Left ventricle myocardium superior (tissue), 1 donor: ENCODE measurements at regions not wholly inside any gene's neighbourhood (a gene's known extent, or its start where the extent isn't known, plus 50 kb on each side); places are given as distances from the start of the nearest gene placed in this dataset.
"Not testable (repeated sequence)": the region's sequence is repeated elsewhere in the genome, so short reads cannot be mapped to it uniquely, and the experiment has no call there.

ENCODE experiments used
- ATAC-seq: fragments of 200-7000 bp; cut with Tn5 transposase; one replicate; pipeline ENCODE4 v1.9.1; 2020; ENCODE audit warnings: mild to moderate bottlenecking, moderate library complexity
- DNase-seq: peaks from one replicate; pipeline ENCODE4 v3.0.0-alpha.2; 2020
- intact Hi-C: fragments of 100-400 bp; cut with micrococcal nuclease; formaldehyde crosslinking; loops from one replicate; pipeline ENCODE4 v1.11.0; 2022
- donor health status: DM: no; HTN: yes; CAD: no; lungs with severe emphysema.

DNA sequence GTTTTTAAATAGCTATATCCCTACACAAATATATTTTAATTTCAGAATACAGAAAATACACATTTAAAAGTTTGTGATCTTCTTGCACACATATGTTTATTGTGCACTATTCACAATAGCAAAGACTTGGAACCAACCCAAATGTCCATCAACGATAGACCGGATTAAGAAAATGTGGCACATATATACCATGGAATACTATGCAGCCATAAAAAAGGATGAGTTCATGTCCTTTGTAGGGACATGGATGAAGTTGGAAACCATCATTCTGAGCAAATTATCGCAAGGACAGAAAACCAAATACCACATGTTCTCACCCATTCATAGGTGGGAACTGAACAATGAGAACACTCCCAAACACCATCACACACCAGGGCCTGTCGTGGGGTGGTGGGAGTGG lies 266.9 kb upstream of the GK2 start:
- ATAC-seq, intact Hi-C loops, DNase-seq: not testable (repeated sequence)

DNA sequence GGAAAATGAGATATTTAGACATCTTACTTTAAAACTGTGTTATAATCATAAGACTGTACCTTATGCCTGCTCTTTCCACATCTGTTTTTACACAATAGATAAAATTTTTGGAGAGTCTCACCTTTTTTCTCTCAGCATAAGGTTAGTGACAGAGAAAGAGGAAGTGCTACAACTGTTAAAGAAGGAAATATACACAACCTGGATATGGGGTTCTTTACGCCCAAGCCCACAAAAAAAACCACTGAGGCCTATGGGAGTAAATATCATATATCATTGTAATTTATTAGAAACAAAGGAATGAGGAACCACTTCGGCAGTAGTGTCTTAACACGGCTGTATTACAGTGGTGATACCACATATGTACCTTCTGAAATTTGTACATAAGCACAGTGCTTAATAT lies 265.9 kb upstream of the GK2 start:
- ATAC-seq (no peak), DNase-seq (no peak)
- intact Hi-C loops, result no loop called here

DNA sequence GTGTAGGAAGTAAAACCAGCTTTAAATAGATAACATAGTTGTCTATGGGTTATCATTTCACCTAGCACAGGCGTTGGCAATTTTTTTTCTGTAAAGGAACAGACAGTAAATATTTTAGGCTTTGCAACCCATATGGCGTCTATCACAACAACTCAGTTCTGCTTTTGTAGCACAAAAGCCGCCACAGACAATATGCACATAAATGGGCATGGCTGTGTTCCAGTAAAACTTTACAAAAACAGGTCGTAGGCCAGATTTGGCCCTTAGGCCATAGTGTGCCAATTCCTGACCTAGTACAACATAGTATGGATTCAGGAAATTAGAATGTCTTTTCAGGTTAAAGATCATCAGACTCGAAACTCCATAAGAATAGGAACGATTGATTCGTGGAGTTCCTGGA lies 265.3 kb upstream of the GK2 start:
- no peak for DNase-seq
- no peak for ATAC-seq
- intact Hi-C loops, result no loop called here

DNA sequence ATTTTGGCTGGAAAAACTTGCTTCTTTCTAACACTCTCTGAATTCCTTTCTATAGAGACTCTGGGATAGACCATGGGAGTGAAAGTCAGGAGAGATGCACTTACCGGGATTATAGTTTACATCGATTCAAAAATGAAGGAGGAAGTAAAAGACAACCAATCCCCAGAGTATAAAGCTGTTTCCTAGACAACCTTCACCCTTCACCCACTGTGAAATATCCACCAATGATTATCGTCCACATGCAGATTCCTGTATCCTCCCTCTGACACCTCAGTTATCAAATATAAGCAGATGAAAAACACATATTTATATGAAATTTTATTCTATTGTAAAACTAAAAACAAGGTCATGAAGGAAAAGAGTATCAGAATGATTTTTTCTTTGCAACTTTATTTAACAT lies 258.8 kb upstream of the GK2 start:
- DNase-seq (no peak), ATAC-seq (no peak)
- intact Hi-C loops, result no loop called here

DNA sequence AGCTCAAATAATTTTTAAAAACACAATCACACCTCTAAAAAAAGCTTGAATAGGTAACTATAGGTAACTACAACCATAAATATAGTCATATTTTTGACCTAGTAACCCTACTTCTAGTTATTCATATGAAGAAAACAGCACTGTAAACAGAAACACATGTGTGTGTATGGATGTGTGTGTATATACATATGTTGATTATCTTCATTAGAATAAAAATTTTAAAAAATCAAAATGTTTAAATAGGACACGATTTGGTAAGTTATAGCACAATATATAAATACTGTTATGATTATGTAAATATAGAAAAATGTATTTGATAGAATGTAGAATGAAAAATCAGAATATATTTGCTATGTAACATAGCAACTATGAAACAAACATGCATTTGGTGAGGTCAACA lies 258.1 kb upstream of the GK2 start:
- intact Hi-C loops, result no loop called here
- DNase-seq (no peak), ATAC-seq (no peak)

DNA sequence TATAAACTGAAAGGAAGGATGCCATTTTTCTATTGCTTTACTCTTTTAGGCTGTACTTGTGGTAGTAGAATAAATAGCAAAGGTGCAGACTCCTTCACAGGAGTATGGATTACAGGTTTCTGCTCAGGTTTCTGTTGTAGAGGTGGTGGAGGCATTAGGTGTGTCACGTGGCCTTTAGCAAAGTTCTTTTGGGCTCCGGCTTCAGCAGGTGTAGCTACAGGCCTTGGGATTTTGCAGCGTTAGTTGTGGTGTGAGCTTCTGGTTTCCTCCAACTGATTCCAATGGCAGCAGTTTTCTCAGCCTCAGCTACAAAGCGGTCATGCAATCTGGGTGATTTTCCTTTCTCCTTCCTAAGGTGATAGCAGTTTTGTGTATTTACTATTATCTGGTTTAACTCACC lies 255.8 kb upstream of the GK2 start:
- intact Hi-C loops, result no loop called here

GRCh38 chr4:79663141-79663540 lies 255.1 kb upstream of the GK2 start:
- intact Hi-C loops, result no loop called here
- ATAC-seq (no peak), DNase-seq (no peak)

More for the DNA sequence above, 255.8 kb upstream of the GK2 start:
- ATAC-seq (no peak), DNase-seq (no peak)

DNA sequence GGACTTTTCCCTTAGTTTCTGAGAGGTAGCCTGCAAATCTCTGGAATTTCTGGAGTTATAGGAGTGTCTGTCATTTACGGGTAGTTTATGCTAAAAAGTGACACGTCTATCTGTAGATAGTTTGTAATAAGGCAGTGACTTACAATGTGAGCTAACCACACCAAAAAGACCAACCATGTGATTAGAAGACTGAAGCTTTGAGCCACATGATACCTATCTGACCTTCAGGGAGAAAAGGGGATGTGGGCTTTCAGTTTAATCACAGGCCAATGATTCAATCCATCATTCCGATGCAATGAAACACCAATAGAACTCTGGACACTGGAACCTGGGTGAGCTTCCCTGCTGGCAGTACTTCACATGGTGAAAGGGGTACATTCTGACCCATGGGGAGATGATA lies 254.6 kb upstream of the GK2 start:
- intact Hi-C loops, result no loop called here

GRCh38 chr4:79661196-79661595 lies 253.2 kb upstream of the GK2 start:
- DNase-seq, result no peak
- intact Hi-C loops, result no loop called here
- no peak for ATAC-seq

More for the DNA sequence above, 254.6 kb upstream of the GK2 start:
- ATAC-seq (no peak), DNase-seq (no peak)

DNA sequence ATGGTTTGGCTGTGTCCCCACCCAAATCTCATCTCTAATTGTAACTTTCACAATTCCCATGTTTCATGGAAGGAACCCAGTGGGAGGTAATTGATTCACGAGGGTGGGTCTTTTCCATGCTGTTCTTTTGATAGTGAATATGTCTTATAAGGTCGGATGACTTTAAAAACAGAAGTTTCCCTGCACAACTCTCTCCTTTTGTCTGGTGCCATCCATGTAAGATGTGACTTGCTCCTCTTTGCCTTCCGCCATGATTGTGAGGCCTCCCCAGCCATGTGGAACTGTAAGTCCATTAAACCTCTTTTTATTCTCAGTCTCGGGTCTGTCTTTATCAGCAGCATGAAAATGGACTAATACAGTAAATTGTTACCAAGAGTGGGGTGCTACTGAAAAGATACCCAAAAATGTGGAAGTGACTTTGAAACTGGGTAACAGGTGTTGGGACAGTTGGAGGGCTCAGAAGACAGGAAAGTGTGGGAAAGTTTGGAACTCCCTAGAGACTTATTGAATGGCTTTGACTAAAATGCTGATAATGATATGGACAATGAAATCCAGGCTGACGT lies 251.4 kb upstream of the GK2 start:
- DNase-seq, intact Hi-C loops: not testable (repeated sequence)

GRCh38 chr4:79657379-79657778 lies 249.4 kb upstream of the GK2 start:
- DNase-seq (no peak), ATAC-seq (no peak)
- intact Hi-C loops, result no loop called here

More for the DNA sequence above, 251.4 kb upstream of the GK2 start:
- not testable (repeated sequence) for ATAC-seq

DNA sequence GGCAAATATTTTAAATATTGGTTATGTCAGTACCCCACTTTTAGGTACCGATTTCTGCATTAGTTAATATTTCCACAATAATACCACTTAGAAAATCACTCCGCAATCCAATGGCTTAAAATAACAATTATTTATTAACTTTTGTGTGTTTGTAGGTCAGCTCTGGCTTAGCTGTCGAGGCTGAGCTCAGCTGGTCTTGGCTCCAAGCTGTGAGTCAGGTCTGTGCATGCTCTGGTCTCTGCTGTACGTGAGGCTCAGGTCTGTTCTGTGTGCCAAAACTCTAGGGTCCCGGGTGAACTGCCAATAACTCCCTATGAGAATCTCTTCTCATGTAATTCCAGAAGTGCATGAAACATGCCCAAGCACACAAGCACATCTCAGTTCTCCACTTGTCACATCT lies 245.8 kb upstream of the GK2 start:
- DNase-seq (no peak), ATAC-seq (no peak)
- intact Hi-C loops, result no loop called here

- no peak for DNase-seq
- no peak for ATAC-seq
- intact Hi-C loops, result no loop called here
Measured at GRCh38 chr4:79652738-79653137, 244.7 kb upstream of the GK2 start.

DNA sequence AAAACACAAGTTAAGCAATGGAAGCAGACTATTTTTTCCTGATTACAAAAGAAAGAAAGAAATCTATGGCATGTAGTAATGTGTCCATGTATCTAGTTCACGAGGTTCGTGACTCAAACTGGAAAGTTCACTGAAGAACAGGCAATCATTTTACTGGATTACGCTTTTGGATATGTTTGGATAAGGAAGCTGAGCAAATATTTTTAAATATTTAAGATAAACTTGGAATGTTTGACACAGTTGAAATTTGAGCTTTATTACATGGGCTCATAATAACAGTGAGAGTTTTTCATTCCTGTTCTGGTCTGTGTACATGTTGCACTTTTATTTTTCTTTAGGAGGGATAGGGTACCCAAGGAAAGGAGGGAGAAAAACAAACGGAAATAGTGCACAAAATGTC lies 244.2 kb upstream of the GK2 start:
- no peak for ATAC-seq
- intact Hi-C loops, result no loop called here
- DNase-seq, result no peak

GRCh38 chr4:79651456-79651855 lies 243.4 kb upstream of the GK2 start:
- ATAC-seq (no peak), DNase-seq (no peak)
- intact Hi-C loops, result no loop called here

- DNase-seq (no peak), ATAC-seq (no peak)
- intact Hi-C loops, result no loop called here
Measured at GRCh38 chr4:79650794-79651431, 242.9 kb upstream of the GK2 start.

GRCh38 chr4:79650217-79650616 lies 242.2 kb upstream of the GK2 start:
- DNase-seq (no peak), ATAC-seq (no peak)
- intact Hi-C loops, result no loop called here

DNA sequence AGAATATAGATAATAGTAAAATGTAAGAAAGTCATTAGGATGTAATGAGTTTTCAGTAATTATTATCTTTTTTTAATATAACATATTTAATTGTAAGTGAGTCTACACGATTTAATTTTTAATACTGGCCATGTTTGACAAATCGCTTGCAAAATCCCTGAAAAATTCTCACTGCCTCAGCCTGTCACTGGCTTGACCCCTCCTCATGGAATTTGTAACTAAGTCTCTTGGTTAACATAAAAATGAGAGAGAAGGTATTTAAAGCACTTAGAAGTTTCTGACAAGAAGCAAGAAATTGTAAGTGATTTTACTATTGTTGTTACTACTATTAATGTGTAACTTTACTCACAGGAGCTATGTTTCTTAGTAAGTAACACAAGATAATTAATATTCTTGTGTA lies 237.9 kb upstream of the GK2 start:
- DNase-seq, result no peak
- intact Hi-C loops, result no loop called here
- ATAC-seq, result no peak

GRCh38 chr4:79638735-79639134 lies 230.7 kb upstream of the GK2 start:
- intact Hi-C loops, result no loop called here
- ATAC-seq, result no peak
- no peak for DNase-seq

DNA sequence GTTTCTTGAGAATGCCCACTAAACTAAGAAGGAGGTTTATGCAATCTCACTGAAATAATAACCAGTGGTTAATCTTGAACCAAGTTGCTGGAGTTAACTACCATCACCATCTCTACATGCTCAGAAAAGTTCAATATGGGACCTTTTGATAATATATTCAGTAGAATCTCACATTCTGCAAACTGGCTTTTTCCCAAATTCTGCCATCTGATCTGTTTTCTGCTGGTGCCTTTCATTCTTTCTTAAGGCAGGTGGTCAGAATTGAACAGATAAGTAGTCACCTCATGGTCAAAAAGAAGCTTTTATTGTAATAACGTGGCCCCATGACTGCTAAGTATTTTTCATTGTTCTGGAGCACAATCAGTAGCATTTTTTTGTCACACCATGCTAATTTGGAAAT lies 229.0 kb upstream of the GK2 start:
- intact Hi-C loops, result no loop called here
- DNase-seq, result no peak
- ATAC-seq, result no peak

DNA sequence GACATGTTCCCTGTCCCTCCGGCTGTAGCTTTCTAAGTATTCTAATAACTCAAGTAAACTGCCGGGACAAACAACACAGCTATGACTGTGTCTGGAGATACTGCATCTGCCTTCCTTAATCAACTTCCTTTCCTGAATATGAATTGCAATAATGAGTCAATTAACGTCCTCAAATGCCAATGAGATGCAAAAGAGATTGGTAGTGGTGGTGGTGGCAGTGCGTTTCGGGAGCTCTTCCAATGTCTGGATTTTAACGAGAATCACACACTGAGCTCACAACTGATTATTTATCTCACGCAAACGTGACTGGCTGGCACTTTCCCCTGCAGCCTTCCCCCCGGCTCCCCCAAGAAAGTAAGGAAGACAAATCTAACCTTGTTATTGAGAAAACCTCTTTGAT lies 226.1 kb upstream of the GK2 start:
- DNase-seq (no peak), ATAC-seq (no peak)
- intact Hi-C loops, result no loop called here

- DNase-seq (no peak), ATAC-seq (no peak)
- intact Hi-C loops, result no loop called here
Measured at GRCh38 chr4:79632114-79632513, 224.1 kb upstream of the GK2 start.
